ENCODE measurements at regions not wholly inside any gene's neighbourhood (a gene's known extent, or its start where the extent isn't known, plus 50 kb on each side); places are given as distances from the start of the nearest gene placed in this dataset.
"Not testable (repeated sequence)": the region's sequence is repeated elsewhere in the genome, so short reads cannot be mapped to it uniquely, and the experiment has no call there.

DNA sequence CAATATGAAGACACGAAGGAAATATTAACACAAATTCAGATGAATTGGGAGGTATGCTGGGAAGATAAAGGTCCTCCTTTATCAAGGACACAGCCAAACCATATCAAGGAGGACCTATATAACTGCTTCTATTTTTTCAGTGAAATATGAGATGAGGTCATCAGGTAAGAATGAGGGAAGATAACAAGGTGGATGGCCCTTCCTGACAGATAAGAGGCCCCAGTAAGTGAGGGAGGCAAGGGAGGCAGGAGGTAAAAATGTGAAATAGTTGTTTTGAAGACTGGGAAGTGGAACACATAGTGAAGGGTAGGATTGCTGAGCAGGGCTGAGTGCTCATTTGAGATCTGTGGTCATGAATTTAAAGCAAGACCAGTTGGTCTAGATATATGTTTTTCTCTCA lies 60.0 kb upstream of the FOXE1 start:
- Histone ChIP-seq H3K4me3 (no peak overlapping the region), H3K36me3 (no peaks in the 10 kb centered on the region), H3K27me3 (peaks cover 0 to 38% (median 27%) of the 10 kb centered on the region in 7 donors), H3K4me1 (no peaks in the 10 kb centered on the region), H3K27ac (no peak overlapping the region), H3K9me3 (no peaks in the 10 kb centered on the region)
- intact Hi-C loops (cut with DNase I) = no loop called here
- DNase-seq (no peak), ATAC-seq (no peak)
- TF ChIP-seq, protein P1, sequence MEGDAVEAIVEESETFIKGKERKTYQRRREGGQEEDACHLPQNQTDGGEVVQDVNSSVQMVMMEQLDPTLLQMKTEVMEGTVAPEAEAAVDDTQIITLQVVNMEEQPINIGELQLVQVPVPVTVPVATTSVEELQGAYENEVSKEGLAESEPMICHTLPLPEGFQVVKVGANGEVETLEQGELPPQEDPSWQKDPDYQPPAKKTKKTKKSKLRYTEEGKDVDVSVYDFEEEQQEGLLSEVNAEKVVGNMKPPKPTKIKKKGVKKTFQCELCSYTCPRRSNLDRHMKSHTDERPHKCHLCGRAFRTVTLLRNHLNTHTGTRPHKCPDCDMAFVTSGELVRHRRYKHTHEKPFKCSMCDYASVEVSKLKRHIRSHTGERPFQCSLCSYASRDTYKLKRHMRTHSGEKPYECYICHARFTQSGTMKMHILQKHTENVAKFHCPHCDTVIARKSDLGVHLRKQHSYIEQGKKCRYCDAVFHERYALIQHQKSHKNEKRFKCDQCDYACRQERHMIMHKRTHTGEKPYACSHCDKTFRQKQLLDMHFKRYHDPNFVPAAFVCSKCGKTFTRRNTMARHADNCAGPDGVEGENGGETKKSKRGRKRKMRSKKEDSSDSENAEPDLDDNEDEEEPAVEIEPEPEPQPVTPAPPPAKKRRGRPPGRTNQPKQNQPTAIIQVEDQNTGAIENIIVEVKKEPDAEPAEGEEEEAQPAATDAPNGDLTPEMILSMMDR (IDR thresholded peaks at IDR 0.05) = no peak
- 47 to 50% methylated on average over 1 of the region's 1 CpG for WGBS, 2 donors

DNA sequence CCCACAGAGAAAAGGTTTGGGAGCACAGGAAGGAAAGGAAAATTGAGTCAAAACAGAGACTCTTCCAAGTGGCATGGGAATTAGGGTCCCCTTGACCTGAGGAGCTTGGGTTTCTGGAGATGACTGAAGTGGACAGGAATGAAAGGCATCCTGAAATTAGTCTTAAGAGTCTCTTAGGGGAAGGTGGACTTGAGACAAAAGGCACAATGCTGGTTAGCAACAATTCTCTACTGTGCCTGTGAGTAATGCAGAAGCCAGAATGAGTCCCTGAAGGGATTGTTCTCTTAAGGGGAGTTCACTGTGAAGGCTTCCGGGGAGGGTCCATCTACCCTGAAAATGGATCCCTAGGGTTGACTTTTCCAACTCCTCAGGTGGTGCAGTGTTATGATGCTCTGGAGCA lies 58.4 kb upstream of the FOXE1 start:
- Histone ChIP-seq H3K9me3 (no peaks in the 10 kb centered on the region), H3K4me1 (no peaks in the 10 kb centered on the region), H3K27me3 (peaks cover 0 to 40% (median 31%) of the 10 kb centered on the region in 7 donors), H3K36me3 (no peaks in the 10 kb centered on the region), H3K4me3 (no peak overlapping the region), H3K27ac (no peak overlapping the region)
- ATAC-seq = no peak
- intact Hi-C loops (cut with DNase I) = no loop called here
- DNase-seq = no peak
- 86 to 100% methylated on average over 1 of the region's 1 CpG for WGBS, 2 donors
- TF ChIP-seq, protein P1 (IDR thresholded peaks at IDR 0.05) = no peak

DNA sequence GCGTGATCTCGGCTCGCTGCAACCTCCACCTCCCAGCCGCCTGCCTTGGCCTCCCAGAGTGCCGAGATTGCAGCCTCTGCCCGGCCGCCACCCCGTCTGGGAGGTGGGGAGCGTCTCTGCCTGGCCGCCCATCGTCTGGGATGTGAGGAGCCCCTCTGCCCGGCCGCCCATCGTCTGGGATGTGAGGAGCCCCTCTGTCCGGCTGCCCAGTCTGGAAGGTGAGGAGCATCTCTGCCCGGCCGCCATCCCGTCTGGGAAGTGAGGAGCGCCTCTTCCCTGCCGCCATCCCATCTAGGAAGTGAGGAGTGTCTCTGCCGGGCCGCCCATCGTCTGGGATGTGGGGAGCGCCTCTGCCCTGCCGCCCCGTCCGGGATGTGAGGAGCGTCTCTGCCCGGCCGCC lies 56.9 kb upstream of the FOXE1 start:
- H3K4me3 ChIP-seq; H3K27ac ChIP-seq; ATAC-seq; intact Hi-C loops (cut with DNase I); H3K9me3 ChIP-seq; DNase-seq; H3K36me3 ChIP-seq; H3K4me1 ChIP-seq: not testable (repeated sequence)
- 92 to 96% methylated on average over 24 to 29 of the region's 30 CpGs for WGBS, 2 donors
- peaks cover 0 to 45% (median 34%) of the 10 kb centered on the region in 7 donors for H3K27me3 ChIP-seq

DNA sequence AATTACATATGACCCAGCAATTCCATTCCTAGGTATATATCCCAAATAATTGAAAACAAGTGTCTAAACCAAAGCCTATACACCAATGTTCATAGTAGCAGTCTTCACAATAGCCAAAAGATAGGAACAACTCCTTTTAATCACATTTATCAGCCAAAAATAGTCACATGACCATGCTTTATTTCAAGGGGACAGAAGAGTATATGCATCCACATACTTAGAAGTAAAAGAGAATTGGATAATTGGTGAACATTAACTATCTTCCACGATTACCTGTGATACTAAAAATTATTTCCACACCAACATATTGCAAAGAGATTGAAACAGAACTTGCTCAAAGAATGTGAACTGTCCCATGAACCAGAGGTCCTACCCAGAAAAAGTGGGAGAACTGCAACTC lies 51.8 kb upstream of the FOXE1 start:
- intact Hi-C loops (cut with DNase I) = loop anchor here in 1 of 10 donors (5.0 kb wide), 1 partner anchor 89 kb away; no protein-coding TSS in a partner anchor
- ATAC-seq (no peak), DNase-seq (no peak)
- Histone ChIP-seq H3K27ac (no peak overlapping the region), H3K4me3 (no peak overlapping the region), H3K36me3 (no peaks in the 10 kb centered on the region), H3K27me3 (peaks cover 12 to 74% (median 57%) of the 10 kb centered on the region in 7 donors), H3K9me3 (no peaks in the 10 kb centered on the region), H3K4me1 (peaks cover 0 to 10% (median 4%) of the 10 kb centered on the region in 9 donors)
- WGBS, 2 donors = 70 to 71% methylated on average over 1 of the region's 1 CpG
- TF ChIP-seq, protein P1 (IDR thresholded peaks at IDR 0.05) = no peak

DNA sequence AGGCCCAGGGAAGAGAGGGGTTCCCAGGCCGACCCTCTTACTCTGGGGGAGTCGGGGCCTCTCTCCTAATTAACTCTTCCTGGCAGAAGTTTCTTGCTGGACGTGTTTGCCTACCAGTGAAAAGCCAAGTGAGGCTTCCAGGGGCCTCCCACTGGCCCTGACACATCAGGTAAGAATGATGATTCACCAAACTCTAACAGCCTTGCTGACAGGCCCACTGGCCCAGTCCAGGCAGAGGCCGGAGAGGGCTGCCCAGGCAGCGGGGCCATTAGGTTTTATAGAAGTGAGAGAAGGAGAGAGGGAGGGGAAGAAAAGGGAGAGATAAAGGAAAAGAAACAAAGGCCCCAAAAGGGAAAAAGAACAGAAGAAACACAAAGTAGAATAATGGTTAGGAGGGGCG lies 50.8 kb upstream of the FOXE1 start:
- ATAC-seq (no peak), DNase-seq (no peak)
- WGBS, 2 donors = 64 to 75% methylated on average over 6 of the region's 6 CpGs
- Histone ChIP-seq H3K27ac (no peak overlapping the region), H3K4me1 (peaks cover 0 to 10% (median 4%) of the 10 kb centered on the region in 9 donors), H3K36me3 (no peaks in the 10 kb centered on the region), H3K27me3 (peaks cover 12 to 85% (median 57%) of the 10 kb centered on the region in 7 donors), H3K9me3 (no peaks in the 10 kb centered on the region), H3K4me3 (no peak overlapping the region)
- intact Hi-C loops (cut with DNase I) = loop anchor here in 1 of 10 donors (5.0 kb wide), 1 partner anchor 90 kb away; no protein-coding TSS in a partner anchor
- TF ChIP-seq, protein P1 (IDR thresholded peaks at IDR 0.05) = no peak
